ENCODE measurements at regions not wholly inside any gene's neighbourhood (a gene's known extent, or its start where the extent isn't known, plus 50 kb on each side); places are given as distances from the start of the nearest gene placed in this dataset.
"Not testable (repeated sequence)": the region's sequence is repeated elsewhere in the genome, so short reads cannot be mapped to it uniquely, and the experiment has no call there.

GRCh38 chr2:13474538-13474937, 757.8 kb downstream of the TRIB2 start:
- DNase-seq: peak; percentile 0

- no peak for DNase-seq
Measured at GRCh38 chr2:13480057-13480456, 763.3 kb downstream of the TRIB2 start.

- DNase-seq: no peak
Measured at GRCh38 chr2:13481201-13481600, 764.5 kb downstream of the TRIB2 start.

GRCh38 chr2:13485256-13485655, 768.5 kb downstream of the TRIB2 start:
- DNase-seq: no peak

DNA sequence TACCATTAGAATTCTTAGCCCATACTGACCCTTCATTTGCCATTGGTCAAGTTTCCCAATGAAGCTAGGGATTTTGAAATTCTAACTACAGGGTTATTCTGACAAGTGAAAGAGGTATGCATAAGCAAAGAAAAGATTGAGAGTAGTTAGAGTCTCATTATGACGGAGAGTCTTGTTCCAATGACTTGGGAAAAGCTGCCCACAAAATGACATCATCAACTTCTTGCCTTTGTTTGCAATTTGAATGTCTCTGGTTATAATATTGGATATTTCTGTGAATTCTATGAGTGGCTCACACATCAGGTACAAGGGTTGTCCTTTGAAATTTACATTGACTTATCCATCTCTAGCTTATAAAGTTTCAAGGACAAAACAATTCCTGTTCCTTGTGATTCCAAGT, 772.2 kb downstream of the TRIB2 start:
- no peak for DNase-seq

DNA sequence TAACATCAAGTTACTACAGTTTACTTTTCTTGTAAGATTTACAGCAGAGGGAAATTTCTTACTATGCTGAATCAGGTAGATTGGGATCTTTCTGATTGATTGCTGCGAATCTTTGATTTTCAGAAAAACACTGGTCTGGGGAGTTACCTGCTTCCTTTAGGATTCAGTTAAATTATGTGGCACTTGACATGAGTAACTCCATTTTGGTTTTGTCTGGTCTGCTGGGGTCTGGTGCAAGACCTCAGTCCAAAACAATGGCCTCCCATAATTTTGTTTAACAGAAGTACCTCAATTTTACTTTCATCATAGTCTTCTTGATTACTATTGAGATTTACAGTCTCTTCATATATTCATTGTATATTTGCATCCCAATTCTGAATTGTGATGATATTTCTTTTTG, 775.5 kb downstream of the TRIB2 start:
- DNase-seq: no peak

DNA sequence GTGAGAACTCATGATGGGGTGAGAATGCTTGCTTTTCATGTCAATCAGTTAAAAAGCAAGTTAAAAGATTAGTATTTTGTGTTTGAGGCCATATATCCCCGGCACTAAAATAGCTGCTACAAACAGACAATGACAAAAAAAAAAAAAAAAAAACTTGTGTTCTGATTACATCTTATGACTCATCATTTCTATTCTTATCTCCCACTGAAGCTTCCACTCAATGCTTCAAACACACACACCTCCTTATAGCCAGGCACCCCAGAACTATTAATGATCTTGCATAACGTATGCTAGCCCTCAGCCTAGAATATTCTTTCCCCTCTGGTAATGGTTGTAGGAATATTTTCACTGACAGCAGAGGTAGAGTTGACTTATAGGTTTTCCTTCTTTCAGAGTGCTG, 778.3 kb downstream of the TRIB2 start:
- no peak for DNase-seq

- no peak for DNase-seq
Measured at GRCh38 chr2:13504808-13505207, 788.1 kb downstream of the TRIB2 start.

- DNase-seq: no peak
Measured at GRCh38 chr2:13508671-13509070, 791.9 kb downstream of the TRIB2 start.

- DNase-seq: no peak
Measured at GRCh38 chr2:13515254-13515653, 798.5 kb downstream of the TRIB2 start.

DNA sequence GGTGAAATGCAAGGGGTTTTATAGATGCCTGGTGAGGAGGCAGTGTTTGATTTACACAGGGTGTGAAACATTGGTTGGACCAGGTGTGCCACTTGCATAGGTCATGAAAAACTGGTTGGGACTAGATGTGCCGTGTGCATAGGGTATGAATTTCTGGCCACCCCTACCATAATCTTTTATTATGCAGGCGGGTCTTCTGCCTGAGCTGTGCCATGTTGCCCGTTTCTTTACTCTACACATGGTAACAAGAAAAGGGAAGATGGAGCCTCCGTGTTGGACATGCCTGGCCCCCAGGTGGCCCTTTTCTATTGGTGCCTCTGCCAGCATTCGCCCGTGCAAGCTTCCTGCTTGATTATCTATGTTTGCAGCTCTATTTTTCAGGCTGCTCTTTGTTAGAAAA, 805.4 kb downstream of the TRIB2 start:
- DNase-seq: no peak

DNA sequence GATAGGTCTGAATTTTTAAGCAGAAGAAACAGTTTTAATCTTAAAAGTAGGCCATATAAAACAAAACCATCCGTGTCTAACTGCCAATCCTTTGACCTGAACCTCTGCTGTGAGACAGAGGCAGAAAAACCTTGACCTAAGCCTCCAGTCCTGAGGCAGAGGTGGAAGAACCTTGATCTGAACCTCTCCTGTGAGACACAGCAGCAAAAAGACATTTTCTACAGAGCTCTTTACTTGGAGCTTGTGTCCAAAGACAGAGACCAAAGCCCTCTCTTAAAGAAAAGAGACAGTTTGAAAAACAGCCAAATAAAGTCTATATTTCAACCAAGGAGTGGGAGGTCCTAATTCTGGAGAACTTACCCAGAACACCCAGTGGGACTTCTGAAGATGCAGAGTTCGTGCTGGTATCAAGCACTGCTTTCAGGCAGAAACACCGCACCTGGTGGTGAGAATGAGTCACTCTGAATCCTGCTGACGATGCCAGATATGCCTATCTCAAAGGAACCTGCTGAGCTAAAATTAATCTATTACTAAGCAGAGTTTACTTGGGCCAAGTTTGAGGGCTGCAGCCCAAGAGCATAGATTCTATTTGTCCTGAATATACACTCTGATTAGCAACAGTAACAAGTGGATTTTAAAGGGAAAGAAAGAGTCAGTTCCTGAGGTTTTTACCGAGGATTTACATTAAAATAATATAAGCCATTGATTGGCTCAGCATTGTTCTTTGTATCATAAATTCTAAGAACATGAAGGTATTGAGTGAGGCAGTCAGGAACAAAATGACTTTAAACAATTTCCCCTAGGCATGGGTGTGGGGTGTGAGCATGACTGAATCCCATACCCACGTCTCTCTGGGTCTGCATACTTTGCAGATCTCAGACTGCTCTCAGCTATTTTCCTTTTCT, 806.4 kb downstream of the TRIB2 start:
- DNase-seq: peak; percentile 28

- no peak for DNase-seq
Measured at GRCh38 chr2:13524492-13524891, 807.8 kb downstream of the TRIB2 start.

GRCh38 chr2:13531735-13532410, 815.1 kb downstream of the TRIB2 start:
- not testable (repeated sequence) for DNase-seq

DNA sequence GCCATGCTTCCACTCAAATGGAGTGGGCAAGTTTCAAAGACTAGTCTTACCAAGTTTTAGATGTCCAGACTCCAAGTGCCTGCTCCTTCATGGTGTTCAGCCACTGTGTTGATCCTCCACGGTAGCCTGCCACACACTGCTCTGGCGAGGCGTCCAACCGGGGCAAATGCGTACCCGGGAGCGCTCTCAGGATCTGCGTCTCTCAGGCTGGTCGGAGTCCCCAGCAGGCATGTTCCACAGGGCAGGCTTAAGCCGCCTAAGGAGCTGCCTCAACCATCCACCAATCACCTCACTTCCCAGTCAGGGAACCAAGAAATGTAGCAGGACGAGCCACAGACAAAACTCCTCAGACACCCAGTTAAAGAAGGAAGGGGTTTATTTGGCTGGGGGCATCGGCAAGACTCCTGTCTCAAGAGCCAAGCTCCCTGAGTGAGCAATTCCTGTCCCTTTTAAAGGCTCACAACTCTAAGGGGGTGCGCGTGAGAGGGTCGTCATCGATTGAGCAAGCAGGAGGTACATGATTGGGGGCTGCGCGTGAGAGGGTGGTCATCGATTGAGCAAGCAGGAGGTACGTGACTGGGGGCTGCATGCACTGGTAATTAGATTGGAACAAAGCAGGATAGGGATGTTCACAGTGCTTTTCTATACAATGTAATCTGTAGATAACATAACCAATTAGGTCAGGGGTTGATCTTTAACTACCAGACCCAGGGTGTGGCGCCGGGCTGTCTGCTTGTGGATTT, 816.2 kb downstream of the TRIB2 start:
- DNase-seq: not testable (repeated sequence)

DNA sequence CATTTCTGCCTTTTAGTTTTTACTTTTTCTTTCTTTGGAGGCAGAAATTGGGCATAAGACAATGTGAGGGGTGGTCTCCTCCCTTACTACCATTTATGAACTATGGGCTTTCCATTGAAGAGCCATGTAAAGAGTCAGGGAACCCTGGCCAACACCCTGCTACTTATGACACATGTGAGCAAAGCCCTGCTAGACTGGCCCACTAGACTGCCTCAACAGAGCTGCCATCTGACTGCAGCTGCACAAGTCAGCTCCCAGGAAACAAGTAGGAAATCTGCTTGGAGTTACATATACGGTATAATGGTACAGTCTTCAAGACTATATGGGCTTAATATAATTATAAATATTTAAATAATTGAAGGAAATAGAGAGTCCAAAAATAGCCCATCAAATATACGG, 816.8 kb downstream of the TRIB2 start:
- DNase-seq: no peak

DNA sequence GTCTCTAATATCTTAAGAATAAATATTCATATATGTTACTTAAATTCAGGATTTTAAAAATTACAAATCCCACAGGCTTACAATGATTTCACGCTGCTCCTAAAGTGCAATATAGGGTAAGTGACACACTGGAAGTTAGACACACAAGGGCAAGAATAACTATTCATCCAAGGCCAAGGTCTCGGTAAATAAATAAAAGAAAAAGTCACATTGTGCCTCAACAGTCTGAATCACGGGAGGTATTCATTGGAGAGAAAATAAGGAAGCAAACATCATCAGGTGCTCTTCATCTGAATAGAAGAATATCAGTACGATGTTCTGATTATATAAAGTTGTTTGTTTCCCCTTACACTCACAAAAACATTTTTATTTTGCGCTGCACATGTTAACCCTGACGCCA, 820.2 kb downstream of the TRIB2 start:
- no peak for DNase-seq

- no peak for DNase-seq
Measured at GRCh38 chr2:13537771-13538349, 821.1 kb downstream of the TRIB2 start.

- no peak for DNase-seq
Measured at GRCh38 chr2:13539296-13539695, 822.6 kb downstream of the TRIB2 start.

DNA sequence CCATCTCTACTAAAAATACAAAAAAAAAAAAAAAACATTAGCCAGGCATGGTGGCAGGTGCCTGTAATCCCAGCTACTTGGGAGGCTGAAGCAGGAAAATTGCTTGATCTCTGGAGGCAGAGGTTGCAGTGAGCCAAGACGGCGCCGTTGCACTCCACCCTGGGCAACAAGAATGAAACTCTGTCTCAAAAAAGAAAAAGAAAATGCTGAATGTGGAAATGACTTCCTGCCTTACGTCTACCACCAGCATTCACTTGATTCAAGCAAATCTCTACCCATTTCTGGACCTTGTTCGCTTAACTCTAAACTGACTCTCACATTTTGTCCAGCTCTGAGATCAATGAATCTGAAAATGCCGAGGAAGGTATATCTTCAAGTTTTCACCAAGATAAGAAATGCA, 825.3 kb downstream of the TRIB2 start:
- DNase-seq: no peak

- DNase-seq: no peak
Measured at GRCh38 chr2:13542642-13543041, 825.9 kb downstream of the TRIB2 start.

DNA sequence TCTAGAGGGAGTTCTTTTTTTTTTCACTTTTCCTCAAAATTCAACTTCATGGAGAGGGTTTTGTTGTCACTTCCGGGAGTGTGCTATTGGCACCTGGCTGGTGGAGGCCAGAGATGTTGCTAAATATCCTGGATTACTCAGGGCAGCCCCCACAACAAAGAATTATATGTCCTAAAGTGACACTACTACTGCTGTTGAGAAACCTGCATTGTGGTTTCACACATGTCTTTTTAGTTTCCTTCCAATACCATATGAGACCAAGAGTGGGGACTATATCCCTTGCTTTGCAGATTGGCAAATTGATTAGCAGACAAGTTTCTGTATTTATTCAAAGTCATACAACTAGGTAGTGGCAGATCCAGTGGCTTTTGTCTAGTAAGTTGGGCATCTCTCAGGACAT, 826.8 kb downstream of the TRIB2 start:
- peak; percentile 2 for DNase-seq

GRCh38 chr2:13545320-13545719, 828.6 kb downstream of the TRIB2 start:
- DNase-seq: no peak
